Activated CD8-positive, alpha-beta T cell treated with anti-CD3 and anti-CD28 coated beads for 36 hours (primary cell): ENCODE measurements at regions not wholly inside any gene's neighbourhood (a gene's known extent, or its start where the extent isn't known, plus 50 kb on each side); places are given as distances from the start of the nearest gene placed in this dataset.

Source experiments
- ATAC-seq: fragments of 200-7000 bp; cut with Tn5 transposase; one replicate; pipeline ENCODE4 v1.10.0; 2021; ENCODE audit warnings: mild to moderate bottlenecking, moderate library complexity
- CTCF ChIA-PET: fragments of 350-600 bp; sonication (Branson Sonifier 250); formaldehyde crosslinking; loops from one replicate; lab custom pipeline; 2021; ENCODE audit warnings: antibody characterized with exemption; lab: Charles Lee
- POLR2A ChIA-PET: fragments of 350-600 bp; sonication (Branson Sonifier 250); formaldehyde crosslinking; loops from one replicate; lab custom pipeline; 2021; ENCODE audit warnings: antibody characterized with exemption; lab: Charles Lee
- DNase-seq: peaks from one replicate; pipeline ENCODE4 v3.0.0-alpha.2; 2020
- H3K27ac Mint-ChIP-seq: one replicate; pipeline ENCODE4 v1.8.0; 2021; ENCODE audit warnings: mild to moderate bottlenecking, mixed read lengths
- H3K27me3 Mint-ChIP-seq: one replicate; pipeline ENCODE4 v1.8.0; 2021; ENCODE audit warnings: mixed read lengths
- H3K36me3 Mint-ChIP-seq: one replicate; pipeline ENCODE4 v1.8.0; 2021; ENCODE audit warnings: low read depth, mixed read lengths
- H3K4me1 Mint-ChIP-seq: one replicate; pipeline ENCODE4 v1.8.0; 2021; ENCODE audit warnings: low read depth, mixed read lengths
- H3K4me3 Mint-ChIP-seq: one replicate; pipeline ENCODE4 v1.8.0; 2021; ENCODE audit warnings: mild to moderate bottlenecking, moderate library complexity, mixed read lengths
- H3K9me3 Mint-ChIP-seq: one replicate; pipeline ENCODE4 v1.8.0; 2021; ENCODE audit warnings: mixed read lengths
- intact Hi-C: fragments of 100-400 bp; cut with micrococcal nuclease; formaldehyde crosslinking; loops from one replicate; pipeline ENCODE4 v1.10.0; 2022
- TF ChIP-seq, protein P1 (sequence below): fragments of 200-600 bp; IDR thresholded peaks from one replicate; pipeline ENCODE4 v1.8.0; 2022; ENCODE audit warnings: antibody characterized with exemption, mild to moderate bottlenecking

- ChIA-PET POLR2A (interaction anchor here (0.5 to 2.4 kb wide), 9 partner anchors 8 to 575 kb away, joined by 3 to 7 read pairs (median 4); partner anchors contain the start of gene KRAS), CTCF (interaction anchor here (0.9 to 2.4 kb wide), 5 partner anchors 11 to 138 kb away, joined by 3 to 16 read pairs (median 3); no protein-coding TSS in a partner anchor)
- intact Hi-C loops, result no loop called here
- Mint-ChIP-seq H3K4me1 (peaks cover 60% of the 10 kb centered on the region), H3K9me3 (no peaks in the 10 kb centered on the region), H3K27me3 (no peaks in the 10 kb centered on the region), H3K4me3 (peak overlapping the region; percentile 36), H3K27ac (peak overlapping the region; percentile 84), H3K36me3 (no peaks in the 10 kb centered on the region)
- DNase-seq (peak; percentile 34), ATAC-seq (peak; percentile 18)
- TF ChIP-seq, protein P1, sequence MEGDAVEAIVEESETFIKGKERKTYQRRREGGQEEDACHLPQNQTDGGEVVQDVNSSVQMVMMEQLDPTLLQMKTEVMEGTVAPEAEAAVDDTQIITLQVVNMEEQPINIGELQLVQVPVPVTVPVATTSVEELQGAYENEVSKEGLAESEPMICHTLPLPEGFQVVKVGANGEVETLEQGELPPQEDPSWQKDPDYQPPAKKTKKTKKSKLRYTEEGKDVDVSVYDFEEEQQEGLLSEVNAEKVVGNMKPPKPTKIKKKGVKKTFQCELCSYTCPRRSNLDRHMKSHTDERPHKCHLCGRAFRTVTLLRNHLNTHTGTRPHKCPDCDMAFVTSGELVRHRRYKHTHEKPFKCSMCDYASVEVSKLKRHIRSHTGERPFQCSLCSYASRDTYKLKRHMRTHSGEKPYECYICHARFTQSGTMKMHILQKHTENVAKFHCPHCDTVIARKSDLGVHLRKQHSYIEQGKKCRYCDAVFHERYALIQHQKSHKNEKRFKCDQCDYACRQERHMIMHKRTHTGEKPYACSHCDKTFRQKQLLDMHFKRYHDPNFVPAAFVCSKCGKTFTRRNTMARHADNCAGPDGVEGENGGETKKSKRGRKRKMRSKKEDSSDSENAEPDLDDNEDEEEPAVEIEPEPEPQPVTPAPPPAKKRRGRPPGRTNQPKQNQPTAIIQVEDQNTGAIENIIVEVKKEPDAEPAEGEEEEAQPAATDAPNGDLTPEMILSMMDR, result no peak
Measured at GRCh38 chr12:25376985-25377384, 126.3 kb upstream of the KRAS start.

DNA sequence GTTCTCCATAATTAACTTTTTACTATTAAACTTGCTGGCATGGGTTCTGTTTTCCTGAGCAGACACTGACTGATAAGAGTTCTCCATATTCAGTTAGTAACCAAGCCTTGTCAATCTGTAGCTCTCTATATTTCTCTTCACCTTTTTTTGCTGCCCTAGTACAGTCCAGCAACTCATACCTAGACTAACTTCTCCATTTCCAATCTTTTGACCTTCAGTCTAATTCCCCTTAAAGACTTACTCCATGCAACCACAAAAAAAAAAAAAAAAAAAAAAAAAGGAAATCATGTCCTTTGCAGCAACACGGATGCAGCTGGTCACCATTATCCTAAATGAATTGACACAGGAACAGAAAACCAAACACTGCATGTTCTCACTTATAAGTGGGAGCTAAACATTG, 125.7 kb upstream of the KRAS start:
- Mint-ChIP-seq H3K27ac (peak overlapping the region; percentile 75), H3K4me3 (no peak overlapping the region), H3K36me3 (no peaks in the 10 kb centered on the region), H3K27me3 (no peaks in the 10 kb centered on the region), H3K4me1 (peaks cover 63% of the 10 kb centered on the region), H3K9me3 (no peaks in the 10 kb centered on the region)
- intact Hi-C loops, result no loop called here
- TF ChIP-seq, protein P1, result no peak
- ChIA-PET CTCF (interaction anchor here (0.7 to 2.4 kb wide), 4 partner anchors 10 to 135 kb away, joined by 3 to 16 read pairs (median 4); no protein-coding TSS in a partner anchor), POLR2A (interaction anchor here (0.7 to 2.4 kb wide), 3 partner anchors 8 to 187 kb away, joined by 3 to 7 read pairs (median 4); no protein-coding TSS in a partner anchor)
- ATAC-seq (no peak), DNase-seq (no peak)

DNA sequence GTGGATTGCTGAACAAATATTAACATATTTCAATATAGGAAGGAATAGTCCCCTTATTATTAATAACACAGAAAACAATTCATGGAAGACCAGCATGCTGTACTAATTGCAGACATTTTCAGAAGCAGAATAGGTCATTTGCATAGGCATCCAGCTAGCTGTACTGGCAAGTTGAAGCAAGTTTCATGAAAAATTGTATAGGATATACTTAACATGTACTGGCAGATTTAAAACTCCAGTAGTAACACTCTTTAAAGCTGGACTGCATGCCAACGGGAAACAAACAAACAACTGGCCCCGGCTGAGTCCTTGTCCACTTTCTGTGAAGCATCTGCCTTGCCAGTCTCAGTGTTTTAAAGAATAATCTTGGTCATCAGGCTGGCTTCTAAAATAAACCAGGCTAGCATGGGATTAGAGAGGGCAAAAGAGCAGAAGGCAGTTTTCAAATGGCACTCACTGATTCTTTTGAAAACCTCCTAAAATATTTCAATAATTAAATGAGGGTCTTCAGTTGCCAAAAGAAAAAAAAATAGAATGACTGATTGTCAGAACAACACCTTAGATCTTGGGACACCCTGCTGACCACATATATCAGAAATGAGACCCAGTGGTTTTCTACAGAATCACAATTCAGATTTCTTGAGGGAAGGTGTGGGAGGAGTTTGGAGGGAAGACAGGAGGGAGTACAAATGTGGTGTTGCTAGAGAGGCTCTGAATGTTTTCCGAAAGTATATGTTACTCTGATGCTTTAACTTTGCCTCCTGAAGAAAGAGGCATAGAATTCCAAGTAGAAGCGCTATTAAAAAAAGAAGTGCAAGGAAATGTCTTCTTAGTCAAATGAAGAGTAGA, 122.5 kb upstream of the KRAS start:
- Mint-ChIP-seq H3K27ac (no peak overlapping the region), H3K9me3 (no peaks in the 10 kb centered on the region), H3K4me3 (no peak overlapping the region), H3K4me1 (peaks cover 49% of the 10 kb centered on the region), H3K27me3 (no peaks in the 10 kb centered on the region), H3K36me3 (no peaks in the 10 kb centered on the region)
- peak; percentile 15 for DNase-seq
- intact Hi-C loops, result no loop called here
- ATAC-seq, result peak; percentile 28
- ChIA-PET POLR2A (interaction anchor here (0.7 kb wide), 1 partner anchor 11 kb away, joined by 3 read pairs; no protein-coding TSS in a partner anchor), CTCF (interaction anchor here (0.7 to 2.4 kb wide), 6 partner anchors 9 to 135 kb away, joined by 3 to 9 read pairs (median 4); no protein-coding TSS in a partner anchor)
- TF ChIP-seq, protein P1, result no peak

DNA sequence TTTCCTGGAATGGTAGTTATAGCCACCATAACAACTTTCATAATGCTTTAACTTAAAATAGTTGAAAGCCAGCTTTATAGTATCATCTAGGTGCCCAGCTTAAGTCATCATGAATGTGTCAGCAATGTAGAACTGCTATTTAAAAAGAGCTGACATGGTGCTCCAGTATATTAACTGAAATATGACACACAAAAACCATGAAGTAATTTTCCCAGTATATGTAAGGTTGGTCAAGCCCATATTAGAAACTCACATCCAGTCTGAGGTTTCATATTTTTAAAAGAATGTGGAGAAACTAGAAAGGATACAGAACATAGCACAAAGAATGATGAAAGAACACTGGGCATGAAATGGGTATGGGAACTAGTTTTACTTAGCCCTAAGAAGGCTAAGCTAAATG, 121.3 kb upstream of the KRAS start:
- DNase-seq, result no peak
- no peaks in the 10 kb centered on the region for H3K9me3 Mint-ChIP-seq
- TF ChIP-seq, protein P1, result no peak
- ChIA-PET POLR2A (interaction anchor here (0.9 kb wide), 1 partner anchor 16 kb away, joined by 3 read pairs; no protein-coding TSS in a partner anchor), CTCF (interaction anchor here (0.8 to 2.4 kb wide), 3 partner anchors 10 to 131 kb away, joined by 3 to 9 read pairs (median 9); no protein-coding TSS in a partner anchor)
- H3K27me3 Mint-ChIP-seq, result no peaks in the 10 kb centered on the region
- H3K36me3 Mint-ChIP-seq, result no peaks in the 10 kb centered on the region
- H3K4me1 Mint-ChIP-seq, result peaks cover 37% of the 10 kb centered on the region
- no peak for ATAC-seq
- H3K27ac Mint-ChIP-seq, result no peak overlapping the region
- intact Hi-C loops, result no loop called here
- no peak overlapping the region for H3K4me3 Mint-ChIP-seq
